ENCODE measurements at regions not wholly inside any gene's neighbourhood (a gene's known extent, or its start where the extent isn't known, plus 50 kb on each side); places are given as distances from the start of the nearest gene placed in this dataset.

- no peak for DNase-seq (ENCODE audit: low read depth)
These were observed 327.1 kb downstream of the GLRX3 start for GRCh38 chr10:130463104-130463875.

GRCh38 chr10:130463876-130464364 is 327.7 kb downstream of the GLRX3 start:
- DNase-seq (ENCODE audit: low read depth), result no peak

- DNase-seq (ENCODE audit: low read depth), result no peak
These were observed 328.2 kb downstream of the GLRX3 start for GRCh38 chr10:130464426-130464825.

GRCh38 chr10:130466271-130466997 is 330.2 kb downstream of the GLRX3 start:
- no peak for DNase-seq (ENCODE audit: low read depth)

GRCh38 chr10:130470286-130470685 is 334.1 kb downstream of the GLRX3 start:
- DNase-seq (ENCODE audit: low read depth), result no peak

GRCh38 chr10:130470973-130471372 is 334.8 kb downstream of the GLRX3 start:
- no peak for DNase-seq (ENCODE audit: low read depth)

- no peak for DNase-seq (ENCODE audit: low read depth)
These were observed 335.3 kb downstream of the GLRX3 start for GRCh38 chr10:130471486-130471885.

GRCh38 chr10:130472236-130472635 is 336.0 kb downstream of the GLRX3 start:
- DNase-seq (ENCODE audit: low read depth), result no peak

GRCh38 chr10:130474591-130474990 is 338.4 kb downstream of the GLRX3 start:
- DNase-seq (ENCODE audit: low read depth), result no peak

- DNase-seq (ENCODE audit: low read depth), result no peak
These were observed 341.2 kb downstream of the GLRX3 start for GRCh38 chr10:130477360-130477759.

GRCh38 chr10:130479146-130479545 is 343.0 kb downstream of the GLRX3 start:
- no peak for DNase-seq (ENCODE audit: low read depth)

- no peak for DNase-seq (ENCODE audit: low read depth)
These were observed 343.7 kb downstream of the GLRX3 start for GRCh38 chr10:130479926-130480325.

GRCh38 chr10:130480491-130480890 is 344.3 kb downstream of the GLRX3 start:
- DNase-seq (ENCODE audit: low read depth), result no peak

GRCh38 chr10:130481076-130481930 is 345.1 kb downstream of the GLRX3 start:
- DNase-seq (ENCODE audit: low read depth), result no peak

- no peak for DNase-seq (ENCODE audit: low read depth)
These were observed 345.7 kb downstream of the GLRX3 start for GRCh38 chr10:130481936-130482335.

GRCh38 chr10:130483691-130484467 is 347.7 kb downstream of the GLRX3 start:
- no peak for DNase-seq (ENCODE audit: low read depth)

GRCh38 chr10:130484468-130485180 is 348.4 kb downstream of the GLRX3 start:
- no peak for DNase-seq (ENCODE audit: low read depth)

GRCh38 chr10:130485236-130485957 is 349.2 kb downstream of the GLRX3 start:
- no peak for DNase-seq (ENCODE audit: low read depth)

GRCh38 chr10:130485958-130486895 is 350.0 kb downstream of the GLRX3 start:
- DNase-seq (ENCODE audit: low read depth), result no peak

Data from stromal cell of bone marrow (primary cell).